GM15510 (cell line): ENCODE measurements at regions not wholly inside any gene's neighbourhood (a gene's known extent, or its start where the extent isn't known, plus 50 kb on each side); places are given as distances from the start of the nearest gene placed in this dataset.

Experiments used
- POLR2A ChIP-seq: IDR thresholded peaks from 3 replicates; pipeline ENCODE4 v1.6.1; 2011; ENCODE audit warnings: borderline replicate concordance; ENCODE audit not compliant: insufficient read length; ENCODE audit errors: extremely low read depth

DNA sequence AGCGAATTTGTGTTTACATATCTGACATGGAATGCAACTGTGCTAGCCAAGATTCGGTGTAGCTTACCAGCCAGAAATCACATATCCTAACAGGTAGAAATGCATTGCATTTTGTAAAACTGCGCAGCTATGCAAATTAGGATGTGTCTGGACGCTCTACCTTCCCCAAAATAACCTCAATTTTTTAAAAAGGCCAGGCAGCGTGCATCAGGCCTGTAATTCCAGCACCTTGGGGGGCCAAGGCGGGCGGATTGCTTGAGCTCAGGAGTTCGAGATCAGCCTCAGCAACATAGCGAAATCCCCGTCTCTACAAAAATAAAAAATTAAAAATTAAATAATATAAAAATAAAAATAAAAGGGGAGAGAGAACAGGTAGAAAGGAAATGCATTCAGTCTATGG is 305.0 kb downstream of the TYW1 start:
- TF ChIP-seq POLR2A, result no peak

DNA sequence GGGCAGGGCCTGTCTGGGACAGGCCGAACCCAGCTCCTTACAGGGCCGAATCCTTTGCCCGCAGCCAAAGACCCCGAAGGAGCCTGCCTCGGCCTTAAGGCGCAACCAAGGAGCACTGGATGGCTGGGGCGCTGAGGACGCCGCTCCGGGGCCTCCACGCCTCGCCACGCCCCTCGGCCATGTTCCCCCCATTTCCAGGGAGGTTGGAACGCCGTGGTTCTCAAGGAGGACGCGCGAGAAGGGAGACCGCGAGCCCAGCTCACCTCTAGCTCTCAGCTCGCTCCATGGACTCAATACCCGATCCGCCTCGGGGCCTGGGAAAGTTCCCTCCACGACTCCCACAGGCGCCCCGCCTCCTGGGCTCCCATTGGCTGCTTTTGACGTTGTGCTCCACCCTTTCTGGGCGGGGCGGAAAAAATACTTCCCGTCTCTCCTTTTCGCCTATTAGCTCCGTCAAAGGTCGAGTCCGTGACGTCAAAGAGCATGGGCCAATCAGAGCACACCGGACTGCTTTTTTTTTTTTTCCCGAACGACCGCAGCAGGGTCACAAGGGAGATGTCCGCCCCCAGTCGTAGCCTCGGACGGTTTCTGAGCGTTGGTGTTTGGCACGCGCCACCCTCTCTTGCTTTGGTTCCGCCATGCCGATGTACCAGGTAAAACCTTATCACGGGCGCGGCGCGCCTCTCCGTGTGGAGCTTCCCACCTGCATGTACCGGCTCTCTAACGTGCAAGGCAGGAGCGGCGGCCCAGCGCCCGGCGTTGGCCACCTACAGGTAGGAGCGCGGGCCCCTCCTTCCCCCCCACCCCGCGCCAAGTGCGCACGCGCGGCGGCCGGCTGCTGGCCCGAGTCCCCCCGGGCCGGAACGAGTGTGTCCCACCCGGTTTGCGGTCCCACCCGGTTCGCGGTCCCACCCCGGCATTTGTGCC is 305.7 kb downstream of the TYW1 start:
- peak; percentile 77 for TF ChIP-seq POLR2A

DNA sequence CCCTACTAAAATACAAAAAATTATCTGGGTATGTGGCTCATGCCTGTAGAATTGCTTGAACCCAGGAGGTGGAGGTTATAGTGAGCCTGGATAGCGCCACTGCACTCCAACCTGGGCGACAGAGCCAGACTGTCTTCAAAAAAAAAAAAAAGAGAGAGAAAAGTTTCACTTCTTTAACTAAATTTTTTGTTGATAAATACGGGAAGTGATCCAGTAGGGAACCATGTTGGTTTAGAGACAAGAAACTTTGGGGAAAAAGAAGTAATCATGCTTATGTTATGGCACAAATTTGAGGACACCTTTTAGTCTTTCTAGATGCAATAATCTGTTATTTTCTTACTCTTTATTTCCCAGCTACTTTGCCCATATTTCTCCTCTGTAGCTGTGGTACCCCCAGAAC is 309.7 kb downstream of the TYW1 start:
- no peak for TF ChIP-seq POLR2A

DNA sequence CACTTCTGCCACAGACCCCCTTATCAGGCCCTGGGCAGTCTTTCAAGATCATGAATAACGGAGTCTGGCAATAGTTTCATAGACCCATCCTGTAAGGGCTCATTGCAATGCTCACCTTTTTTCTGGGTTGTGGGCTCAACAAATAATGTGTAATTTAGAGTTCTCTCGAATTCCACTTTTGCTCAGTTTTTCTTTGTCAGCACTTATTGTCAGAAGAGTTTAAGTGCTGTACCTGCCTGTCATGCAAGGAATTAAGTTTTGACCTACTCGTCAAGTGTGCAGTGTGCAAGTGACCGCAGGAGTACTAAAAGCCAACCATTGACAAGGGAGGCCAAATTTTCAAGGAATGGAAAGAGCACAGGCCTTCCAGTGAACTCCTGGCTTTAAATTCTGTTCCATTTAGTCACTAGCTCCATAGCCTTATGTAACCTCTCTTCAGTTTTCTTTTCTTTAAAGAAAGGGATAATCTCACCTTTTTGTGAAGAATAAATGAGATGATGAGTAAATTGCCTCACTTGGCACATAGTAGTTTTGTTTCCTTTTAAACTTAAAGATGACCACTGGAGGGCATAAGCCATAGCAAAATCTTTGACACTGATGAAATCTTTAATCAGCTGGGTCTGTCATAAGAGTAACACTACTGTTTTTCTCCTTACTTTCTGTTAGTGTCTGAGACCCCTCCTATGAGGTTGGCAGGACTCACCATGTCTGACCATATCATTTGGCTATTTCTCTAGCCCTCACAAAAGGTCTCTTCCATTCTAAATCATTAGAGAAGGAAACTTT is 313.3 kb downstream of the TYW1 start:
- no peak for TF ChIP-seq POLR2A

DNA sequence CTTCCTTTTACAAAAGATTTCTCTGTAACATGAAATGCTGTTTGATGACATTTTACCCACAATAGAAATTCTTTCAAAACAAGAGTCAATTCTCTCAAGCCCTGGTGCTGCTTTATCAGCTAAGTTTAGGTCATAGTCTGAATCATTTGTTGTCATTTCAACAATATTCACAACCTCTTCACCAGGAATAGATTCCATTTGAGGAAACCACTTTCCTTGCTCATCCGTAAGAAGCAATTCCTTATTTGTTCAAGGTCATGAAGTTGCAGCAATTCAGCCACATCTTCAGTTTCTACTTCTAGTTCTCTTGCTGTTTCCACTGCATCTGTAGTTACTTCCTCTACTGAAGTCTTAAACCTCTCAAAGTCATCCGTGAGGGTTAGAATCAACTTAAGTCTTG is 315.3 kb downstream of the TYW1 start:
- no peak for TF ChIP-seq POLR2A

DNA sequence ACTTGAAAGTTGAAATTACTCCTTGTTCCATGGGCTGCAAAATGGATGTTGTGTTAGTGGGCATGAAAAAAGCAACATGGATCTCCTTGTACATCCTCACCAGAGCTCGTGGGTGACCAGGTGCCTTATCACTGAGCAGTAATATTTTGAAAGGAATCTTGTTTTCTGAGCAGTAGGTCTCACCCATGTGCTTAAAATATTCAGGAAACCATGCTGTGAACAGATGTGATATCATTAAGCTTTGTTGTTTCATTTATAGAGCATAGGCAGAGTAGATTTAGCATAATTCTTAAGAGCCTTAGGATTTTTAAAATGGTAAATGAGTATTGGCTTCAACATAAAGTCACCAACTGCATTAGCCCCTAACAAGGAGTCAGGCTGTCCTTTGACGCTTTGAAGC is 316.6 kb downstream of the TYW1 start:
- no peak for TF ChIP-seq POLR2A

DNA sequence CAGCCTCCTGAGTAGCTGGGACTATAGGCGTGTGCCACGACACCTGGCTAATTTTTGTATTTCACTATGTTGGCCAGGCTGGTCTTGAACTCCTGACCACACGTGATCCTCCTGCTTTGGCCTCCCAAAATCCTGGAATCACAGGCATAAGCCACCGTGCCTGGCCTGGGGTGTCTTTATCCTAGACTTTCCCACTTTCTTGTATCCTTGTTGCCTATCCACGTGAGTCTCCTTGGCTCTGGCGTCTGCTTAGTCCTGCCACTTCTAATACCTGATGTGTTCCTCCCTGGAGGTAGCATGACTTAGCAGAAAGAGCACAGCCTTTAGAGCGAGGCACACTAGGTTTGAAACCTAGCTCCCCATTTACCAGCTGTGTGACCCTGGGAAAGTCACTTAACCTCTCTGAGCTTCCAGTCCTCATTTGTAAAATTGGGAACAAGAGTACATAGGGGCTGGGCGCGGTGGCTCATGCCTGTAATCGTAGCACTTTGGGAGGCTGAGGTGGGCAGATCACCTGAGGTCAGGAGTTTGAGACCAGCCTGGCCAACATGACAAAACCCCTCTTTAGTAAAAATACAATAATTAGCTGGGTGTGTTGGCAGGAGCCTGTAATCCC is 344.6 kb downstream of the TYW1 start:
- TF ChIP-seq POLR2A, result no peak

DNA sequence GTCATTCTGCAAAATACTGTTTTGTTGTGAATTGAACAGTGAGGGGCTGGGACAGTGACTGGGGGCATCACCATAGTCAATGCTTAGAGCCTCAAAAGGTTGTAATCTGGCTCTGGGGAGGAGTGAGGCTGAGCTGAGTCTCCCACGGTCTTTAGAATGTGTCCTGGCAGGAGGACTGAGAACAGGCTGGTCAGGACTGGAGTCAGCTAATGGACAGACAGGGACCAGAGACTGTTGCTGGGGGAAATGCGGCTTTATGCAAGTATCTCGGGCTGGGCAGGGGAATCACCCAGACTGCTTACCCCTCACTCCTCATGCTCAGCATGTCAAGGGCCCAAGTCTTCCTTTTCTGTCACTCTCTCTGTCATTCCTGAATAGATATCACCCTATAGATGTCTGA is 346.5 kb downstream of the TYW1 start:
- TF ChIP-seq POLR2A, result no peak

DNA sequence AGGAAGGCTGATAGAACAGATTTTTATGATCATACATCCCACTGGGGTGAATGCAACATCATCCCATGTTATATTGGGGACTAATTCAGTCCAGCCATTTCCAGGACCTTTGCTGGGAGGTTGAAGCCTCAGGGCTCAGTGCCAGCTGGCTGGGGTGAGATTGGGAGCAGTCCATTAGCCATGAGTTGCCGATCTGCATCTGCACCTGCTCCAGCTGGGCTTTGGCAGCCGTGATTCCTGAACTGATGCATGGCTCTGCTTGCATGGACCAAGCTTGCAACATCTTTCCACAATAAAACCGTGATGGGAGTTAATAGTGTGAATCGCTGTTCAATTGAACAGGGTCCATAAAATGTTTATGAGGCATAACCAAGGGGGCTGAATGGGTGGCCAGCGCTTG is 346.9 kb downstream of the TYW1 start:
- no peak for TF ChIP-seq POLR2A

DNA sequence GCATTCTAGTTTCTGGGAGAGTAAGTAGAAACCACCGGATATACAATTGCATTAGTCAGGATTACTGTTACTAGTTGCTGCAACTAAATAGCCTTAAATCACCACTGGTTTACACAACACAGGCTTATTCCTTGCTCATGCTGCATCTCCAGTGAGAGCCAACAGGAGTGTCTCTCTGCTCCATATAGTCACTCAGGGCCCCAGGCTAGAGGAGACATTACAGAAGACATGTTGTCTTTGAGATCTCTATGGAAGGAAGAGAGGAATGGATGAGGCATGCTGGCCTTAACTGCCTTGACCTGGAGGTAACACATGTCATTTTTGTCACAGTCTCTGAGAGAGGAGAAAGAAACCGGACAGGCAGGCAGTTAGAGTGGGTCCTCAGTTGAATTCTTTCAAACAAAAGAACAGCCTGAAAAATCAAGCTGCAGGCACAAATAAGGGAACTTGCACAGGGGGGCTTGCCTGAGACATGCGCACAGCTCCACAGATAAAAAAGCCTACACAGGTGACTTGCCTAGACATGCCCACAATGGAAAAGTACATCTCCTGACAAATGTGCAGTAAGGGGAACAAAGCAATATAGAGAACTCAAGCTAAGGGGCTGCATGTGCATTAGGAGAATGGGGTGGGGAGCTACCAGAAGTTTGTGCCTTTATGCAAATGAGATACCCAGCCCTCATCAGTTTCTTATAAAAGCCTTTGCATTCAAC is 348.0 kb downstream of the TYW1 start:
- no peak for TF ChIP-seq POLR2A

DNA sequence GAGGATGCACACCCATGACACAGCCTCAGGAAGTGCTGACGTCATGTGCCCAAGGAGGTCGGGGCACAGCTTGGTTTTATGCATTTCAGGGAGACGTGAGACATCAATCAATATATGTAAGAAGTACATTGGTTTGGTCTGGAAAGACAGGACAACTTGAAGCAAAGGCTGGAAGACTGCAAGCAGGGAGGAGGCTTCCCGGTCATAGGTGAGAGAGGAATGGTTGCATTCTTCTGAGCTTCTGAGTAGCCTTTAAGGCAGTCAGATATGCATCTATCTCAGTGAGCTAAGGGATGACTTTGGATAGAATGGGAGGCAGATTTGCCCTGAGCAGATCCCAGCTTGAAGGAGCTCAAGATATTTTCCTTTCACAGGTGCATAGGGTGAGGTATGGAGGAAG is 349.5 kb downstream of the TYW1 start:
- TF ChIP-seq POLR2A, result no peak

DNA sequence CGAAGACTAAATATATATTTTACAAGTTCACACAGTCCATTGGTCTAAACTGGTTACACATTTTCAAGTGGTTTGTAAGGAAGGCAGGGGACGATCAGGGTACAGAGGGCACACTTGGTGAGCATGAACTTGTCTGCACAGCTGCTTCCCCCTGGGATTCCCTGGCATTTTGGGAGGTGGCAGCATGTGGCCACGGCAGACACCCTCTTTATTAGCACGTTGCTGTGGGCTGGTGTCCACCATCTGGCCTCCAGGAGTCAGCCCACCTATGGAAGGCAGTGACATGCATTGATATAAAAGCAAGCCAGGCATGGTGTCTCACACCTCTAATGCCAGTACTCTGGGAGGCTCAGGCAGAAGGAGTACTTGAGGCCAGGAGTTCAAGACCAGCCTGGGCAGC is 350.2 kb downstream of the TYW1 start:
- TF ChIP-seq POLR2A, result no peak

DNA sequence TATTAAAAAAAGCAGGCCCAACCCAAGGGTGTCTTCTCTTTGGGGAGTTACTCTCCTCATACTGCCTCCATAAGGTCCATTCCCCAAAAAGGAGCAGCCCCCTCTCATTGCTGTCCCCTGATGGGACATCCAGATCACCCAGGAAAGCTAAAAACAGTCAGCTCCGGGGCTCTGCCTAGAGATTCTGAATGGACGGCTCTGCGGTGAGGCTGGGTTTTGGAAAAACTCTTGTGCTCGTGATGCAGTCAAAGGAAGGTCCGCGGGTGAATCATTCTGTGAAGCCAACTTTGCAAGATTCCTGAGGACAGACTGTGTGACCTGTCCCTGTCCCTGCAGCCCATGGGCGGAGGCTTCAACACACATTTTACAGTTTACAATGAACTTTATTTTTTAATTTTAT is 351.5 kb downstream of the TYW1 start:
- no peak for TF ChIP-seq POLR2A

DNA sequence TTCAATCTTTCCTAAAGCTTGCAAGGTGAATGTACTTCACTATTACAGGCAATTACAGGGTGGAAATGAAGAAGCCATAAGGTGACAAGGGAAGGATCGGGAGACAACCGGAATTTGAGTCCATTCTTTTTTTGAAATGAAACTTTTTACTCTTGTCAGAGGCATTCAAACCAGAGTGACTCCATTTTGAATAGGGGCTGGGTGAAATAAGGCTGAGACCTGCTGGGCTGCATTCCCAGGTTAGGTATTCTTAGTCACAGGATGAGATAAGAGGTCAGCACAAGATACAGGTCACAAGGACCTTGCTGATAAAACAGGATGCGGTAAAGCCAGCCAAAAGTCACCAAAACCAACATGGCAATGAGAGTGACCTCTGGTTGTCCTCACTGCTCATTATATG is 363.3 kb downstream of the TYW1 start:
- TF ChIP-seq POLR2A, result no peak

DNA sequence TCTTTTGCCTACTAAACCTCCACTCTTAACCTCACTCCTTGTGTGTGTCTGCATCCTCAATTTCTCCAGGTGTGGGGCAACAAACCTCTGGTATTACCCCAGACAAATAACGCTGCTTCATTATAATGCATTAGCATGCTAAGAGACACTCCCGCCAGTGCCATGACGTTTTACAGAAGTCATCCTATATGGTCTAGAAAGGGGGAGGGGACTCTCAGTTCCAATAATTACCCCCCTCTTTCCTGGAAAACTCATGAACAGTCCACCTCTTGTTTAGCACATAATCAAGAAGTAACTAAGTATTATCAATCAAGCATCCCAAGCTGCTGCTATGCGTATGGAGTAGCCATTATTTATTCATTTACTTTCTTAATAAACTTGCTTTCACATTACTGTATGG is 364.5 kb downstream of the TYW1 start:
- TF ChIP-seq POLR2A, result no peak

DNA sequence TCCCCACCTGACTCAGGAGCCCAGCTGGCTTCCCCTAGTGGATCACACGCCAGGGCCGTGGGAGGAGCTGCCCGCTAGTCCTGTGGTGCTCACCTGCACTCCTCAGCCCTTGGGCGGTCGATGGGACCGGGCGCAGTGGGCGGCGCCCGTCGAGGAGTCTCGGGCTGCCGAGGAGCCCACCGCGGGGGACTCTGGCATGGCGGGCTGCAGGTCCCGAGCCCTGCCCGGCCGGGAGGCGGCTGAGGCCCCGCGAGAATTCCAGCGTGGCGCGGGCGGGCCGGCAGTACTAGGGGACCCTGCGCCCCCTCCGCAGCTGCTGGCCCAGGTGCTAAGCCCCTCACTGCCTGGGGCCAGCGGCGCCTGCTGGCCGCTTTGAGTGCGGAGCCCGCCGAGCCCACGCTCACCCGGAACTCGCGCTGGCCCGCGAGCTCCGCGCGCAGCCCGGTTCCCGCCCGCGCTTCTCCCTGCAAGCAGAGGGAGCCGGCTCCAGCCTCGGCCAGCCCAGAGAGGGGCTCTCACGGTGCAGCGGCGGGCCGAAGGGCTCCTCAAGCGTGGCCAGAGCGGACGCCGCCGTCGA is 367.9 kb downstream of the TYW1 start:
- TF ChIP-seq POLR2A, result no peak
